Astrocyte (in vitro differentiated cells and primary cell): ENCODE measurements at regions not wholly inside any gene's neighbourhood (a gene's known extent, or its start where the extent isn't known, plus 50 kb on each side); places are given as distances from the start of the nearest gene placed in this dataset.
A peak's percentile ranks its signal among the peaks of the same experiment; 100 is the strongest.

Experiments used
- DNase-seq: peaks from one replicate; pipeline ENCODE4 v3.0.0-alpha.2; 2010; ENCODE audit warnings: low read depth
- FAIRE-seq: peaks from 2 replicates; lab custom pipeline; 2011; peaks lifted over from hg19 to GRCh38; lab: Jason Lieb, UNC
- H2AFZ ChIP-seq: 2 replicates; pipeline ENCODE4 v1.6.0; 2012; ENCODE audit warnings: low read depth, low read length, inconsistent platforms
- H3K27ac ChIP-seq: 2 replicates; pipeline ENCODE4 v1.5.1; 2011; ENCODE audit warnings: low read depth, low read length, inconsistent platforms
- H3K27me3 ChIP-seq: 2 replicates; pipeline ENCODE4 v1.6.0; 2011; ENCODE audit warnings: low read length, inconsistent platforms; ENCODE audit not compliant: insufficient read depth
- H3K36me3 ChIP-seq: 2 replicates; pipeline ENCODE4 v1.5.1; 2011; ENCODE audit warnings: low read length, inconsistent platforms; ENCODE audit not compliant: insufficient read depth
- H3K4me1 ChIP-seq: 2 replicates; pipeline ENCODE4 v1.5.1; 2011; ENCODE audit warnings: low read length, inconsistent platforms; ENCODE audit not compliant: insufficient read depth
- H3K4me2 ChIP-seq: 2 replicates; pipeline ENCODE4 v1.6.0; 2012; ENCODE audit warnings: low read length, inconsistent platforms
- H3K4me3 ChIP-seq: 2 replicates; pipeline ENCODE4 v1.5.1; 2011; ENCODE audit warnings: low read depth, mild to moderate bottlenecking, low read length, inconsistent platforms; ENCODE audit not compliant: insufficient read depth
- H3K79me2 ChIP-seq: 2 replicates; pipeline ENCODE4 v1.6.0; 2012; ENCODE audit warnings: mild to moderate bottlenecking, low read length, inconsistent platforms; ENCODE audit not compliant: insufficient read depth
- H3K9ac ChIP-seq: 2 replicates; pipeline ENCODE4 v1.6.0; 2012; ENCODE audit warnings: mild to moderate bottlenecking, low read length, inconsistent platforms
- H3K9me3 ChIP-seq: 2 replicates; pipeline ENCODE4 v1.5.1; 2012; ENCODE audit warnings: low read depth, mild to moderate bottlenecking, low read length, inconsistent platforms; ENCODE audit not compliant: insufficient read depth
- H4K20me1 ChIP-seq: 2 replicates; pipeline ENCODE4 v1.6.0; 2012; ENCODE audit warnings: low read length, inconsistent platforms; ENCODE audit not compliant: insufficient read depth
- H3K27ac Mint-ChIP-seq: one replicate; pipeline ENCODE4 v1.8.0; 2021; ENCODE audit warnings: mild to moderate bottlenecking, mixed read lengths; ENCODE audit not compliant: unreplicated experiment
- H3K27me3 Mint-ChIP-seq: one replicate; pipeline ENCODE4 v1.8.0; 2021; ENCODE audit warnings: low read depth, mixed read lengths; ENCODE audit not compliant: unreplicated experiment
- H3K36me3 Mint-ChIP-seq: one replicate; pipeline ENCODE4 v1.8.0; 2021; ENCODE audit warnings: low read depth, mixed read lengths; ENCODE audit not compliant: unreplicated experiment
- H3K4me1 Mint-ChIP-seq: one replicate; pipeline ENCODE4 v1.8.0; 2021; ENCODE audit warnings: low read depth, mixed read lengths; ENCODE audit not compliant: unreplicated experiment
- H3K4me3 Mint-ChIP-seq: one replicate; pipeline ENCODE4 v1.8.0; 2021; ENCODE audit warnings: mild to moderate bottlenecking, moderate library complexity, mixed read lengths; ENCODE audit not compliant: unreplicated experiment
- H3K9me3 Mint-ChIP-seq: one replicate; pipeline ENCODE4 v1.8.0; 2021; ENCODE audit warnings: mild to moderate bottlenecking, mixed read lengths; ENCODE audit not compliant: unreplicated experiment
- EZH2 ChIP-seq: IDR thresholded peaks from 2 replicates; pipeline ENCODE4 v1.6.1; 2012; ENCODE audit warnings: mild to moderate bottlenecking, low read length, inconsistent platforms; ENCODE audit not compliant: insufficient read depth
- TF ChIP-seq, protein P1 (sequence below): IDR thresholded peaks from 2 replicates; pipeline ENCODE4 v1.5.1; 2011; ENCODE audit warnings: low read depth, mild to moderate bottlenecking, inconsistent platforms, low read length, moderate library complexity; ENCODE audit not compliant: insufficient read depth

DNA sequence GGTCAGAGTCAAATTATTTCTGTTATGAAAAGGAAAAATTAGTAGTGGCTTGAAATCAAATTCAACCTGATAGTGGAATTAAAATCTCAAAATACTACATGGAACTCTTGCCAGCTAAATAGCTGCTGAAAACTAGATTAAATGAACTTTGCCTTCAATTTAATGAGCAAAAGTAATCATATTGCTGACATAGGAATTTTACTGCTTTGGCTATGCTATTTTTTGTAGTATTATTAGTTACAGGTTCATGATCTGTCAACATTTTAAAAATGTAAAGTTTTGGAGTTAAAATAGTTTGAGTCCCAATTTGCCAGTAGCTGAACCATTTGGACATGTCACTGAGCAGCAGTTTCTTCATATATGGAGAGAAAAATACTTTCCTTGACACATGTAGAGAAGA lies 81.4 kb downstream of the RERGL start:
- Histone ChIP-seq H4K20me1 (no peaks in the 10 kb centered on the region), H3K4me2 (no peak overlapping the region), H2AFZ (no peak overlapping the region), H3K79me2 (no peaks in the 10 kb centered on the region), H3K9ac (no peak overlapping the region), H3K4me3 (no peak overlapping the region), H3K9me3 (no peaks in the 10 kb centered on the region), H3K27me3 (no peaks in the 10 kb centered on the region), H3K36me3 (no peaks in the 10 kb centered on the region), H3K27ac (no peak overlapping the region), H3K4me1 (no peaks in the 10 kb centered on the region)
- Mint-ChIP-seq H3K4me3 (no peak overlapping the region), H3K4me1 (no peaks in the 10 kb centered on the region), H3K27me3 (no peaks in the 10 kb centered on the region), H3K36me3 (no peaks in the 10 kb centered on the region), H3K9me3 (no peaks in the 10 kb centered on the region), H3K27ac (no peak overlapping the region)
- FAIRE-seq (no peak), DNase-seq (no peak)
- TF ChIP-seq EZH2: no peak
- TF ChIP-seq, protein P1, sequence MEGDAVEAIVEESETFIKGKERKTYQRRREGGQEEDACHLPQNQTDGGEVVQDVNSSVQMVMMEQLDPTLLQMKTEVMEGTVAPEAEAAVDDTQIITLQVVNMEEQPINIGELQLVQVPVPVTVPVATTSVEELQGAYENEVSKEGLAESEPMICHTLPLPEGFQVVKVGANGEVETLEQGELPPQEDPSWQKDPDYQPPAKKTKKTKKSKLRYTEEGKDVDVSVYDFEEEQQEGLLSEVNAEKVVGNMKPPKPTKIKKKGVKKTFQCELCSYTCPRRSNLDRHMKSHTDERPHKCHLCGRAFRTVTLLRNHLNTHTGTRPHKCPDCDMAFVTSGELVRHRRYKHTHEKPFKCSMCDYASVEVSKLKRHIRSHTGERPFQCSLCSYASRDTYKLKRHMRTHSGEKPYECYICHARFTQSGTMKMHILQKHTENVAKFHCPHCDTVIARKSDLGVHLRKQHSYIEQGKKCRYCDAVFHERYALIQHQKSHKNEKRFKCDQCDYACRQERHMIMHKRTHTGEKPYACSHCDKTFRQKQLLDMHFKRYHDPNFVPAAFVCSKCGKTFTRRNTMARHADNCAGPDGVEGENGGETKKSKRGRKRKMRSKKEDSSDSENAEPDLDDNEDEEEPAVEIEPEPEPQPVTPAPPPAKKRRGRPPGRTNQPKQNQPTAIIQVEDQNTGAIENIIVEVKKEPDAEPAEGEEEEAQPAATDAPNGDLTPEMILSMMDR: no peak

DNA sequence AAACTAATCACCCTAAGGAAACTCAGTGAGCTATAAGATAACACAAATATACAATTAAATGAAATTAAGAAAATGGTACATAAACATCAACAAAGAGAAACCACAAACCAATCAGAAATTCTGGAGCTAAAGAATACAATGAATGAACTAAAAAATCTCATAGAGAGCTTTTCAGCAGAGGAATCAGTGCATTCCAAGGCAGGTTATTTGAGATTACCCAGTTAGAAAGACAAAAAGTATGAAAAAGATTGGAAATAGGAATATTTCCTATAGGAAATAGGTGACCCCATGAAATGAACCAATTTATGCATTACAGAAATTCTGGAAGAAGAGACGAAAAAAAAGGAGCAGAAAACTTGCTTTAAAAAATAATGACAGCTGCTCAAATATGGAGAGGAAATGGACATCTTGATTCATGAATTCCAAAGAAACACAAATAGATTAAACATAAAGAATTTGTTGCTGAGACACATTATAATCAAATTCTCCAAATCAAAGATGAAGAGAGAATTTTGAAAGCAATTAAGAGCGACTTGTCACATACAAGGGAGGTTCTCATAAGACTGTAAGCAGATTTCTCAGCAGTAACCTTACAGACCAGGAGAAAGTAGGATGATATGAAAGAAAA lies 90.7 kb downstream of the RERGL start:
- H3K4me2 ChIP-seq: no peak overlapping the region
- Mint-ChIP-seq H3K4me1 (no peaks in the 10 kb centered on the region), H3K4me3 (no peak overlapping the region), H3K36me3 (no peaks in the 10 kb centered on the region), H3K27ac (no peak overlapping the region), H3K27me3 (no peaks in the 10 kb centered on the region), H3K9me3 (peaks cover 23% of the 10 kb centered on the region)
- H3K4me1 ChIP-seq: no peaks in the 10 kb centered on the region
- no peak overlapping the region for H2AFZ ChIP-seq
- no peak overlapping the region for H3K9ac ChIP-seq
- no peaks in the 10 kb centered on the region for H4K20me1 ChIP-seq
- no peak overlapping the region for H3K27ac ChIP-seq
- TF ChIP-seq EZH2: no peak
- no peaks in the 10 kb centered on the region for H3K79me2 ChIP-seq
- DNase-seq (no peak), FAIRE-seq (no peak)
- H3K36me3 ChIP-seq: no peaks in the 10 kb centered on the region
- peaks cover 6% of the 10 kb centered on the region for H3K9me3 ChIP-seq
- H3K27me3 ChIP-seq: no peaks in the 10 kb centered on the region
- H3K4me3 ChIP-seq: no peak overlapping the region

DNA sequence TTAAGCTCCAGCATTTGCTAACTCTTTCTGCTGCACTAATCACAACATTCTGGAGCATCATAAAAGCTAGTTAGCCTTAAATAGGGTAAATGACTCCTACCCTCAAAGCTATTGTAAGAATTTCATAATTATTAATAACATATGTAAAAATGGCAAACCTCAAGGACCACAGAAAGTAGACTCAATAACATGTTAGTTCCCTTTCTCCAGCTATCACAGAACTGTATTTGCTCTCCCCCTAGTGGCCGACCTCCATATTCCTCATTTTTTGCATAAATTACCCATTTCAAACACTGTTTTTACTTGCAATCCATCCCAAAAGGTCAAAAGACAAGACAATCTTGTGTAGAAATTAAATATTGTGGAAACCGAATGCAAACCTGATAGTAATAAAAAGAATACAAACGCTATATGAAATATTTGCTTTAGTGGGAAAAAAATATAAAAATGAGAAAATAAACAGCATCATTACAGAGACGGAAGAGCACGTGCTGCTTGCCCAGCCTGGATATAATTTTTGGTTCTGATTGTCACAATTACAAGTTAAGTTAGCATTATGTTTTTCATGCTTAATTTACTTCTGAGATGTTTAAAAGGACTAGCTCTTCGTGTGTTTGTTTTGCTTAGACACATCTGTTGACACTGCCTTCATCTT lies 97.9 kb downstream of the RERGL start:
- Mint-ChIP-seq H3K27ac (no peak overlapping the region), H3K9me3 (no peaks in the 10 kb centered on the region), H3K4me1 (no peaks in the 10 kb centered on the region), H3K4me3 (no peak overlapping the region), H3K27me3 (no peaks in the 10 kb centered on the region), H3K36me3 (no peaks in the 10 kb centered on the region)
- no peak overlapping the region for H3K9ac ChIP-seq
- no peaks in the 10 kb centered on the region for H3K27me3 ChIP-seq
- FAIRE-seq: no peak
- no peak overlapping the region for H3K4me2 ChIP-seq
- no peaks in the 10 kb centered on the region for H3K79me2 ChIP-seq
- H2AFZ ChIP-seq: no peak overlapping the region
- no peaks in the 10 kb centered on the region for H3K4me1 ChIP-seq
- H3K4me3 ChIP-seq: no peak overlapping the region
- TF ChIP-seq, protein P1: peak; percentile 91
- no peak for TF ChIP-seq EZH2
- H4K20me1 ChIP-seq: no peaks in the 10 kb centered on the region
- no peaks in the 10 kb centered on the region for H3K36me3 ChIP-seq
- peak; percentile 20 for DNase-seq
- H3K9me3 ChIP-seq: no peaks in the 10 kb centered on the region
- no peak overlapping the region for H3K27ac ChIP-seq
